HG03457 (cell line): ENCODE measurements at regions not wholly inside any gene's neighbourhood (a gene's known extent, or its start where the extent isn't known, plus 50 kb on each side); places are given as distances from the start of the nearest gene placed in this dataset.

Source experiments
- ATAC-seq: cut with Tn5 transposase; IDR thresholded peaks from one replicate; pipeline ENCODE4 v1.9.1; 2021; ENCODE audit warnings: moderate number of reproducible peaks; ENCODE audit not compliant: unreplicated experiment

DNA sequence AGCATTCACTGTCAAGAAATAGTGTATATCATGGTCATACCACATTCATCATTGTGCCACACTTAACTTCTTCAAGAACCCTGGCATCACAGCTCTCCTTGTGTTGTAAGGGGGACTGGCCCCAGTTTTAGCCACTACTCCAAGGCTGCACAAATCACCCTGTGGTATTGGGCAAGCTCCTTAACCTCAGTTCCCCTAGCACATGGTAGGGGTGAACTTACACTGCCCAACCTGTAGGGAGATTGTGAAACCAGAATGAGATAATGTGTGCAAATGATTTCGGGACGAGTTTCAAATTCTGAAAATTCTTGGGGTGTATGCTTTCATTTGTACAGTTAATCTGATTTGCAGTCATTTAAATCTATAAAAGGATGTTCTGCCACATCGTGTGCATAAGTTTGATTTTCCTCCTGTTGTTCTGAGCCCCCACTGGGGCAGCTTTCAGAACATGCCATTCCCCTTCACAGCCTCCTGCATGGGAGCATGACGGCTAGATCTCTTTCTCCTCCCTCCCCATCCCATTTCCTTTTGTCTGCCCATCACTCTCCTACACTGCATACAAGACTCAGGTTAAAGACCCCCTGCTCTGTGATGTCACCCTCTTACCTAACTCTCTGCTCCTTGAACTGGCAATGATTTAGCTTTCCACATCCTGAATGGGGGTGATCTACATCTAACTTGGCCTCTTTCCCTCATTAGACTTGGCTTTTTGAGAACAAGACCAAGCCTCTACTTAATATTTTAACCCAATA lies 290.3 kb downstream of the CHRM3 start:
- no peak for ATAC-seq

DNA sequence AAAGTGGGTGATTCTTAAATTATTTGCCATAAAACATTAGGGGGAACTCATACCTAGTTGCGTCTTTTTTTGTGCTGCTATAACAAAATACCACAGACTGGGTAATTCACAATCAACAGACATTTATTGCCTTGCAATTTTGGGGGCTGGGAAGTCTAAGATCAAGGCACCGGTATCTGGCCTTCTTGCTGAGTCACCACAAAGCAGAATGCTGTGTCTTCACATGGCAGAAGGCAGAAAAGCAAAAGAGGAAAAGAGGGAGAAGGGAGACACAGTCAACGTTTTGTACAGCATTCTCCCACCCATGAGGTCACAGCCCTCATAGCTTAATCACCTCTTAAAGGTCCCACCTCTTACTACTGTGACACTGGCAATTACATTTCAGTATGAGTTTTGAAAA lies 291.0 kb downstream of the CHRM3 start:
- no peak for ATAC-seq

DNA sequence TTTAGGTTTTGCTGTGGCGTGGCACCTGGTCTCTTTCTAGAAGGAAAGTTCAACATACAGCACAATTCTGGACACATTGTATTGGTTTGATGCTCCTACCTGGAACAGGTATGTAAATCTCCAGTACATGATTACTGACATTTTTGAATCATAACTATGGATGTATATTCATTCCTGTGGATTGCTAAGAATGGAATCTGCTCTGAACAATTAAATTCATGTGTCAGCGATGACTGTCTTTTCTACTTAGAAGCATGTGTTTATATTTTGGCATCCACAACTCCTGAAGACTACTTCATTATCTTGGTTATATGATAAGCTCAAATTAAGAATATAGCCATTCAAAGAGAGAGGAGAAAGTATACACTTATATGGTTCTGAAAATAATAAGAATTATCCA lies 291.8 kb downstream of the CHRM3 start:
- no peak for ATAC-seq

DNA sequence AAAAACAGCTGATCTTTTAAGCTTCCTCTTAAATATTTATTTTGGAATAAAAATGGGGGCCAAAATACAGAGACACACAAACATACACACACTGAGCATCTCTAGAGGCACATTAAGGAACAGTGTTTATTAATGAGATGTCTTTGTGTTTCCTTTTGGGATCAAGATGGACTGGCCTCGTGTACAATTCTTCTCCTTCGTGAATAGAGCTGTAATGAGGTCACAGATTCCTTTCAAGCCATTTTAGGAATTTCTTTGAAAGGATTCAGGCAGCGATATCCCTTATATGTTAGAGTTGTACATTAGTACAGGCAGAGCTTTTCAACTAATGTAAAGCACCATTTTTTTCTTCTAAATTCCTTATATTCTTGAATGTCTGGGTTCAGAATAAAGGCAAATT lies 295.7 kb downstream of the CHRM3 start:
- no peak for ATAC-seq

DNA sequence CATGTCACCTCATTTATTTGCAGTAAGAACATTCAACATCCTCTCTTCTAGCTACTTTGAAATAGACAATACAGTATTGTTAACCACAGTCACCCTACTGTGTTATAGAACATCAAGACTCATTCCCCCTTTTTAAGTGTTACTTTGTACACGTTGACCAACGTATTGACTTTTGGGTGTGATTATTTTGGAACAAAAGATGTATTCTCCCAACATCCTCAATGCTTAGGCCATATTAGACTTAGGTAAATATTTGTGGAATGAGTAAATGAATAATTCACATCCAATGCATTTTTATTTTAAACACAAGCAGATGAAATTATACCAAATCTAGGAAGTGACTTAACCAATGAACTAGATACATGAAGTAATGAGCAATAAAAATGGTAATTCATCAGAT lies 296.6 kb downstream of the CHRM3 start:
- ATAC-seq, result no peak

DNA sequence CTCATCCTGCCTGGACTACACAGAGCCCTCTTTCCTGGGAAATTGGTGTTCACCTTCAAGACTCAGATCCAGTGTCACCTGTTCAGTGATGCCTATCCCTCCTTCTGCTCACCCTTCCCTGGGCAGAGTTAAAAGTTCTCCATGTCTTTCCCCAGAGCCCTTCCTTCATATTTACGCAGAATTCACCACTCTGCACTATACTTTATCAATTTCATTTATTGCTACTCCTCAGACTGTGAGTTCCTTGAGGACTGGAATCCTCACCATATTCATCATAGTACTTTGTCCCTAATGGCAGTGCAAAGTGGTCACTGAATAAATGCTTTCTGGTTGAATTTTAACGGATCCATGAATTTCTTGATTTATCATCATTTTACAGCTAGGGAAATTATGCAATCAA lies 300.0 kb downstream of the CHRM3 start:
- no peak for ATAC-seq

DNA sequence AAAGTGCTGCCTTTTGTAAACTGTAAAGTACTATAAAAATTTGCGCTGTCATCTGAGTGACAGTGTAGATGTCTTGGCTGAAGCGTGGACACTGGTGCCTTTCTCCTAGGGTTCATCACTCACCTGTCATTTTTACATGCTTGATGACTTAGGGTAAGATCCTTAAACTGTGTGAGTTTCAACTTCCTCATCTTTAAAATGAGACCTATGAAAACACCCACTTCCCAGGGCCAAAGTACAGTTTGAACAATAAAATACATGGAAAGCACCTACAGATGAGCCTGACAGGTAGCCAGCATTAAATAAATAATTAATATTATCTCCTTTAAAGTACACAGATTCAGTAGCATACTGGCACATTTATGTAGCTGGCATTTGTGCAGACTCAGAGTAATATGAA lies 309.9 kb downstream of the CHRM3 start:
- no peak for ATAC-seq

DNA sequence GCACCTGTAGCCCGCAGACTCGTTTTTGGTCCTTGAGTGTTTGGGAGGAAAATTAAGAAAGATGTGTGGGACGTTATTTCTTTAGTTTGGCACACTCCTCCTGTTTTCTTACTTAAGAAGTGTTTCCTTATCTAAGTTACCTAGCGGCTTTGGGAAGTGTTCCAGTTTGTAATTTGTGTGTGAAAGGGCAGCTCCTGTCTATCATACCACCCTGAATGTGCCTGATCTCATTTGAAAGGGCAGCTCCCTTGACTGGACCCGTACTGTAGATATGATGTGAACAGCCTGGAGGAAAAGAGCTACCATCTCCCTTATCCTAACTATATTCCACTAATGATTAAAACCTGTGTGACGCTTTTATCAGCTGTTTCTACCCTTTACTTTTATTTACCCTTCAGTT lies 314.3 kb downstream of the CHRM3 start:
- no peak for ATAC-seq

DNA sequence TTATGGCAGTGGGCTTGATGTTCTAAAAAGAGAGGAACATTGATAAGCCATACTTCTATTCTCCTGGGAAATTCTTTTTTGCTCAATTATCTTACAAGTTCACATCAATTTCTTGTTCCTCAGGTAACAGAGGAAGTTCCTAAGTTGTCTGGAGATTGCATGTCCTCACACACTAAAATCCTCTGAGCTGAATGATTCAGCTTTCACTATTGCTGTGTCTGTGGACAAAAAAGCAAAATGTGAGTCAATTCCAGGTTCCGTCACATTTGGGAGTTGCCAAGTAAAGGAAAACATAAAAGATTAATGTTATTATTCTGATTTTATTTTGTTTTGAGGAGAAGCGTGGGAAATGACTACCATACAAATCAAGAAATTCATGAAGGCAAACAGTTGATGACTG lies 316.7 kb downstream of the CHRM3 start:
- ATAC-seq, result no peak

DNA sequence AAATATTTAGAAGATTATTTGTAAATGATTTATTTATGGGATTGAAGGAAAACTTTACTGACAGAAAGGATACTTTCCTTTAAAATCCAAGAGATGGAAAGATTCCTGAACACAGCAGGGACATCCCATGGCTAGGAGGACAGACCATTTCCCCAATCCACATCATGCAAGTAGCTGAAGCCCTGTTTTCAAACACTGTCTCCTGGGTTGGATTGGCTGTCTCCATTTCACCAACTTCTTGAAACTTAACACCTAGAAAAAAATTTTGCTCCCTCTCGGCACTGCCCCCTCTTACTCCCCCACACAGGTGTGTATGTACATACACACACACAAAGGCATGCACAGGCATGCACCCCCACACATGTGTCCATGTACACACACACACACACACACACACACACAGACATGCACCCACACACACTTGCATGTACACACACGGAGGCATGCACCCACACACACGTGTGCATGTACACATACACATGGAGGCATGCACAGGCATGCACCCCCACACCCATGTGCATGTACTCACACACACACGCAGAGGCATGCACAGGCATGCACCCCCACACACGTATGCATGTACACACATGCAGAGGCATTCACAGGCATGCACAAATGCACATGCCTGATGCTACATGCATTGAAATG lies 320.0 kb downstream of the CHRM3 start:
- ATAC-seq, result no peak

DNA sequence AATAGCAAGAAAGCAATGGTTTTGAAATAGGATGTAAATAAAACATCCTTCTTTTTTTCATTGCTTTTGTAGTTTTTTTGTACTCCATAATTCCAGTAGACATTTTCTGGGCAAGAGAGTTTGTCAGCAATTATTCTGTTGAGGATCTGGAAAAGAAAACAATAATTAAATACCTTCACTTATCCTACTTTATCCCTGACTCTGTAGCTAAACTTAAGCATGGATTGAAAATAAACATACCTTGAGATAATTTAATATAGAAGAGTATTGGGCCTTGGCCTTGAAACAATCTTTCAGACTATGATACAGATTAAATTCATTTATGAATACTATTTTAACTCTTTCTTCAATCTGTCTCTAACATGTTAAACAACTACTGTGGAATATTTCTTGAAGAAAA lies 321.2 kb downstream of the CHRM3 start:
- ATAC-seq, result no peak

DNA sequence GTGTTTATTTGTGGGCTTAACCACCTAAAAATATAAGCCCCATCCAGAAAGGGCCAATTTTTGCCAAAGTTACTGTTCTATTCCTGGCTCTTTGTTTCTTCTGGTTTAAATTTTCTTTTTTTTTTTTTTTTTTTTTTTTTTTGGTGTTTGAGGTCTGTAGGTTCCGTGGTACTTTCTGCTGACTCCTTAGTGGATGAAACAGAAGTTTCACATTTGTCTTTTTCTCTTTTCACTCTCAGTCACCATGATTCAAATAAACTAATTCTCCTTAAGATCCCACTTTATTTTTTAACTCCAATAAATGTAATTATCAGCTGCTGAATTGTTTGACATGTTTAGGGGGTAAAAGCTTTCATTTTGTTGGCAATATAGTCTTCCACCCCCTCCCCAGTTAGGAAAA lies 322.3 kb downstream of the CHRM3 start:
- ATAC-seq, result no peak

DNA sequence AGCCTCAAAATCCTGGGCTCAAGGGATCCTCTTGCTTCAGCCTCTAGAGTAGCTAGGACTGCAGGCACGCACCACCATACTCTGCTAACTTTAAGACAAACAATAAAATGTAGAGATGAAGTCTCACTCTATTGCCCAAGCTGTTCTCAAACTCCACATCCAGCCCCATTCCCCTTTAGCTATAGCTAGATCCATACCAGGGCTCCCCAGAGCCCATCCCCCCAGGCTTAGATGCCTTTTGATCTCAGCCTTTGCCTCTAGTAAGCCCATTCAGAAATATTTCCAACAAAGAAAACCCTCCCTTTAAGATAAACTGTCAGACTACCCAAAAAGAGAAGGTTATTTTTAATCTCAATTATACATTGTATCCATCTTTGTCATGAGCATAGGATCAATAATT lies 325.4 kb downstream of the CHRM3 start:
- no peak for ATAC-seq

DNA sequence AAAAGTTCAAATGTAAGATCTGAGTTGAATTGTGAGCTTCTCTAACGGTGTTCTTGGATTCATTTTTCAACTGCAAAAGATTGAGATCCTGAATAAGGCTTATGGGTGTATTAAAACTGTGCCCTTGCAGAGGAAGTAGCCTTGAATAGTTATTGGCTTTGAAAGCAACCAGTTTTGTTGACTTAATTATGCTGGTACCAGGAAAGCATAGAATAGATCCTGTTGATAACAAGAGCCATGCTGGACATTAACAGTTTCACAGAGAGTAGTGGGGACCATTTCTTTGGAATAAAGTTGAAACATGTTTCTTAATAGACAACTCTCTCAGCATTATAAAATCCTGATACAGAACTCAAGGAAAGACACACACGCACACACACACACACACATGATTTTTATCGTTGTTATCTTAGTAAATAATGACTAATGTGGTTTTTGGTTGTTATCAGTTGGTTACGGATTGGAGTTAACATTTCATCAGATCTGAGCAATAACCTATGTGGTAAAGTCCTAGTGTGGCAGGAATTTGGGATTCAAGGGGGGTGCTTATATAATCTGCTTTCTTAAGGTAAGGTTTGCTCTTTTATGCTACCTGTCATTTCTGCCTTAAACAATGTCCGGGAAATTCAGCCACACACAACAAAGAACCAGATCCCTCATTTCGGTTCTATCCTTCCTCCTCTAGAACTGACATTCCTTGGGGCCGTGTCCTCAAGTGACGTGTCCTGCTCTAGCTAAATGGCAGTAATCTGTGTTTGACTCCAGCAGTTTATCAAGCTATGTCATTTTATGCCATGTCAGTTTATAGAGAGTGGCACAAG lies 330.9 kb downstream of the CHRM3 start:
- no peak for ATAC-seq

DNA sequence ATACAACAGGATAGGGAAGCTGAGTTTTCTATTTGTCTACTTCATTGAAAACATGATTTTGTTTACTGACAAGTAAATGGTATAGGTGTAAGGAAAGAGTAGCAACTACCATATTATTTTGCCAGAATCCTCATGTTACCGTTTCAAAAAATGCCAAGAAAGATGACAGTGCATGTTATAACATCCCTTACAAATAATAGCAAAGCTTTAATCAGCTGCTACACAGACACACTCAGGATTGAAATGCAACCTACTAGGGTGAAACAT lies 331.5 kb downstream of the CHRM3 start:
- ATAC-seq, result no peak

DNA sequence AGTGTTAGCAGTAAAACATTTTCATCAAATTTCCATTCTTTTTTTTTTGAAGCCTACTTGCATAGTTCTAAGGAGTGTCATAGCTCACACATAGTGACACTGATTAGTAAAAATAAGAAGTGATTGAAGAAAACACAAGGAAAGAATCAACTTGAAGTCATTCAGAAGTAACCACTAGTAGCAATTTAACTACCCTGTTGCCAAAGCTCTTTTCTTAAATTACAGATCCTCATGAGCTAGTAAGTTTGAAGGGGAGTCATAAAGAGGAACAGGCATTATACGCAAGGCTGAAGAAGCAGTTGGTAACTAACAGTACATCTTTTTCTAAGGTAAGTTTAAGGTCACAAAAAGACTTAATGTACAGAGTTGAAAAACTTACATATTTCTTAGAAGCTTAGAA lies 332.2 kb downstream of the CHRM3 start:
- no peak for ATAC-seq

DNA sequence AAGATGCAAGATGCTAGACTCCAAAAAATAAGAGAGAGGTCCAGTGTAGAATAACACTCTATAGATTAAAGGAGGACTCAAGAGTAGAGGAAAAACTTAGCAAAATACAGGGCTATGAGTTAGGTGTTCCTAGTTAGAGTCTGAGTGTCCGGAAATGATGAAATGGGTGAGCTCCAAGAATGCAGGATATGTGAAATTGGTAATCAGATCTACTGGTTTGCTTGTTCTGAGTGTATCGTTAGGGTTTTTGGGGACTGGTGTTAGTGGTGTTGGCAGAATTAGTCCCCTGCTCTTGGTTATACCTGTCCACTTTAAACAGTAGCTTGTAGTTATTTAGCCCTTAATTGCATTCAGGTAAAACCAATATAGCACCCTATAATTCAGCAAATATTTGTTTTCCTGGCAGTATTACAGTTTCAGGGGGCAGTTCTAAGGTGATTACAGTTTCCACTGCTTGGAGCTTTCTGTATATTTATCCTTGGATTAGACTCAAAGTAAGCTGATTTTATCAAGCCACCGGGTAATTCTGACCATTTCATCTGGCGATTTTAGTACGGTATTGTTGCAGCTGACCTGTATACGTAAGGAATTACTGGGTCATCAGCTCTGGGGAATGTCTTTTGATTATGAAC lies 332.7 kb downstream of the CHRM3 start:
- no peak for ATAC-seq

DNA sequence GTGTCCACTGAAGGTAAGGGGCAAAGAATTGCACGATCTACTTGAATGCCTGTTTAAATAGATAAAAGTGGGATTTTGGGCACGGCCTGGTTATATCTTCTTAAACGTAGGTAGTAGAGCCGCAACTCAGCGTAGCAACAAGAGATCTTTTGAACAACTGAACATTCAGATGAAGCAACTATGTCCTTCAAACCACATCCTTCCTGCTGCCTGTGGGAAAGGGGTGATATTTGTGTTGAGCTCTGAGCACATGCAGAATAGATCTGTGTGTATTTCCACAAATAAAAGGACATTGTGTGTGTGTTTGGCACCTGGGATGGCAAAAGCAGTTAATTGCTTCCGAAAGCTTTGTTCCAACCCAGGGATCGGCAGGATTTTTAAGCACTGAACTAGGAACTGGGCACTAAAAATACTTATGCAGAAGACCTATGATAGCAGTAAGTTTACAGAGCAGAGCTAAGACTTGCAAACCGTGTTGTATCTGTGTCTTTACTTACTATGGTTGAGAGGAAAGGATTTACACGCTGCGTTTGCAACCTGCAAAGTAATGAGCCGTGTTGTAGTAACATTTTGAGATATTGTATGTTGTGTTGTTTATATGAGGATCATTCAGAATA lies 333.4 kb downstream of the CHRM3 start:
- no peak for ATAC-seq

DNA sequence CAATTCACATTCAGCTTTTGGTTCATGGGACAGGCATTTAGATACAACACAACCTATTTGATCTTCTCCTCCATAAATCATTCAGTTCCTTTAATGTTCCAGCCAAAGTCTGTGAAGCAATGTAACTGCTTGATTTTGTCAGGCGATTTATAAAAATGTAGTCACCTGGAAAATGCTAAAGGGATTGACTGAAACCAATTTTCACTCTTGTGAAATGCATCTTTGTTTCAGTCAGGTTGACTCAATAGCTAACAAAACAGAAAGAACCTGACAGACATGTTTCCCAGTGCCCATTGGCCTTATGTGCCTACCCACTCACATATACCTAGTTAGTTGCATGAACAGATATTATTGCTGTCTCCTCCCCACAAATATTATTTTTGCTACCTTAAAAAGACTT lies 335.7 kb downstream of the CHRM3 start:
- ATAC-seq, result no peak

DNA sequence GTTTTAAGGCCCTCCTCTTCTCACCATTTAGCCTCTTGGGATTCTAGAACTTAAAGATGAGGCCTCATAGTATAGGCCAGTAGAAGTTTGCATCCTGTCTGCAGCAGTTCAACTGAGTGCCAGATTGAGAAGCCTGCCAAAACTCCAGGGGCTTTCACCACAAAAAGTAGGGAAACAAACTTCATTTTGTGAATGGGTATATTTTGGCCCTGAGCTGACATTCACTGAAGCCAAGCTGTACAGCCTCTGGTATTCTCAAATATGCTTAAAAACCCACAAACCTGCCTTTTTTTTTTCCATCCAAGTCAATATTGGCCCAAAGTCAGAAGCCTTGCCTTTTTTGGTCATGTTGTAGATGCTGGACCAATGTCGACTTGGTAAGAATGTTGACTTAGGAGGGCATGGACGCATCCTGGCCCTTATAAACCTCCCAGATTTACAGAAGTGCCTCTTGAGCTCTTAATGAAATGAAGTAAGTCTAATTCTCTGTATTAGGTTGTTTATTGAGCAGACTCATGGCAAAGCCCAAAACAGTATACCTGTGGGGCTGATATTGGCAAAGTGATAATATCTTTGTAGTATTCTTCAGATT lies 337.5 kb downstream of the CHRM3 start:
- ATAC-seq, result no peak

DNA sequence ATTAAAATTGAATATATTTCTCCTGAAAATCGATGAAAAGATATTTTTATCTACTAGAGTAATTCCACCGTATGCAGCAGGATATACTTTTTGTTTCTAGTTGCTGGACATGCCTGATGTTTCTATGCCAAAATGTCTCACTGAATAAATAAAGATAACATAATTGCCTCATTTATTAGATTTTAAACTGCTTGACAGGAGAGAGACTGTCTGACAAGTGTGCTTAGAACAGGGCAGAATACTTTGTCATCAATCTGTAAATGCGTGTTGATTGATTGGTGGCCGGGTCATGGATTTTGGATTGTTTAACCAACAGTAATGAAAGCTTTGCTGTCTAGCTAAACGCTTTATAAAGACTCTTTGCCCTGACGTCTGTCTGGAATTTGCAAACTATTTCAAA lies 339.0 kb downstream of the CHRM3 start:
- no peak for ATAC-seq
